Activated naive CD4-positive, alpha-beta T cell treated with anti-CD3 and anti-CD28 coated beads, Interleukin-2, amount 10 ng/mL, durations not matched to agents 7 days and 5 days (primary cell): ENCODE measurements at regions not wholly inside any gene's neighbourhood (a gene's known extent, or its start where the extent isn't known, plus 50 kb on each side); places are given as distances from the start of the nearest gene placed in this dataset.

ENCODE experiments used
- CTCF ChIA-PET: fragments of 350-600 bp; sonication (Branson Sonifier 250); formaldehyde crosslinking; loops from one replicate; lab custom pipeline; 2021; ENCODE audit warnings: antibody characterized with exemption; lab: Charles Lee
- DNase-seq: peaks from one replicate; pipeline ENCODE4 v3.0.0-alpha.2; 2020
- H3K27ac Mint-ChIP-seq: one replicate; pipeline ENCODE4 v1.8.0; 2021; ENCODE audit warnings: mild to moderate bottlenecking, moderate library complexity, mixed read lengths
- H3K27me3 Mint-ChIP-seq: one replicate; pipeline ENCODE4 v1.8.0; 2021; ENCODE audit warnings: mild to moderate bottlenecking, mixed read lengths
- H3K36me3 Mint-ChIP-seq: one replicate; pipeline ENCODE4 v1.8.0; 2021; ENCODE audit warnings: mixed read lengths
- H3K4me1 Mint-ChIP-seq: one replicate; pipeline ENCODE4 v1.8.0; 2021; ENCODE audit warnings: mixed read lengths
- H3K4me3 Mint-ChIP-seq: one replicate; pipeline ENCODE4 v1.8.0; 2021; ENCODE audit warnings: mild to moderate bottlenecking, moderate library complexity, mixed read lengths
- H3K9me3 Mint-ChIP-seq: one replicate; pipeline ENCODE4 v1.8.0; 2021; ENCODE audit warnings: mixed read lengths

GRCh38 chr11:69348414-69349235 is 54.7 kb downstream of the MYEOV start:
- CTCF ChIA-PET, result interaction anchor here (0.5 kb wide), 1 partner anchor 1916 kb away, joined by 3 read pairs; no protein-coding TSS in a partner anchor
- Mint-ChIP-seq H3K4me3 (no peak overlapping the region), H3K4me1 (peaks cover 4% of the 10 kb centered on the region), H3K9me3 (peaks cover 3% of the 10 kb centered on the region), H3K27me3 (peaks cover 13% of the 10 kb centered on the region), H3K27ac (no peak overlapping the region), H3K36me3 (peaks cover 4% of the 10 kb centered on the region)
- DNase-seq, result no peak

GRCh38 chr11:69350040-69350439 is 56.1 kb downstream of the MYEOV start:
- Mint-ChIP-seq H3K4me1 (peaks cover 4% of the 10 kb centered on the region), H3K9me3 (peaks cover 3% of the 10 kb centered on the region), H3K27ac (no peak overlapping the region), H3K4me3 (no peak overlapping the region), H3K27me3 (peaks cover 8% of the 10 kb centered on the region), H3K36me3 (peaks cover 4% of the 10 kb centered on the region)
- CTCF ChIA-PET, result no interaction called here
- no peak for DNase-seq

- DNase-seq, result no peak
- CTCF ChIA-PET, result no interaction called here
- Mint-ChIP-seq H3K4me1 (peaks cover 4% of the 10 kb centered on the region), H3K9me3 (peaks cover 3% of the 10 kb centered on the region), H3K4me3 (no peak overlapping the region), H3K27ac (no peak overlapping the region), H3K27me3 (peaks cover 8% of the 10 kb centered on the region), H3K36me3 (peaks cover 4% of the 10 kb centered on the region)
Observed at GRCh38 chr11:69350596-69350995, 56.6 kb downstream of the MYEOV start.

DNA sequence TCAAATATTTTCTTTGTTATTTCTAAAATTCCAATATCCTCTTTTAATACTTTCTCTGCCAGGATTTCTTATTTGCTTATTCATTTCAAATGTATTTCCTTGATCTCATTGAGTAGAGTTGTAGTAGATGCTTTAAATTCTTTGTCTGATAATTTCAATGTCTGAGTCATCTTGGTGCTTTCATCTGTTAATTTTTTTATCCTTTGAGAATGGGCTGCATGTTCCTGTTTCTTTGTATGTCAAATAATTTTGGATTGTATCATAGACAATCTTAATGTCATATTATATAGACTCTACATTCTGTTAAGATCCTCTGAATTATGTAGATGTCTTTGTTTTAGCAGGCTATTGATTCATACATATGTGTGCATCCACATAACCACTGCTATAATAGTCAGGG is 57.5 kb downstream of the MYEOV start:
- Mint-ChIP-seq H3K27me3 (peaks cover 8% of the 10 kb centered on the region), H3K4me3 (no peak overlapping the region), H3K4me1 (peaks cover 4% of the 10 kb centered on the region), H3K36me3 (peaks cover 4% of the 10 kb centered on the region), H3K9me3 (peaks cover 3% of the 10 kb centered on the region), H3K27ac (no peak overlapping the region)
- no peak for DNase-seq
- CTCF ChIA-PET, result interaction anchor here (0.7 kb wide), 1 partner anchor 59 kb away, joined by 3 read pairs; no protein-coding TSS in a partner anchor

DNA sequence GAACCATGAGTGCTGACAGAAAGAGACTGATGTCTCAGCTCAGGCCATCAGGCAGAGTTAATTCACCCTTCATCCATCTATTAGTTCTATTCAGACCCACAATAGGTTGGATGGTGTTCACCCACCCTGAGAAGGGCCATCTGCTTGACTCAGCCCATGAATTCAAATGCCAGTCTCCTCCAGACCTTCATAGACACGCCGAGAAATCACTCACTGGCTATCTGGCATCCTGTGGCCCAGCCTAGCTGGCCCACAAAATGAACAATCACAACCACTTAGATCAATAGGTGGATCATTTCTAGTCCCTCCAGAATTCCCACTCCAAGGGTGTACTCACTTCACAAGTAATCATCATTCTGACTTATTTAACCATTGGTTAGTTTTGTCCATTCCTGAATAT is 58.2 kb downstream of the MYEOV start:
- Mint-ChIP-seq H3K9me3 (peaks cover 3% of the 10 kb centered on the region), H3K27me3 (peaks cover 8% of the 10 kb centered on the region), H3K4me1 (peaks cover 4% of the 10 kb centered on the region), H3K4me3 (no peak overlapping the region), H3K27ac (no peak overlapping the region), H3K36me3 (peaks cover 4% of the 10 kb centered on the region)
- DNase-seq, result peak; percentile 4
- CTCF ChIA-PET, result interaction anchor here (0.7 kb wide), 1 partner anchor 60 kb away, joined by 3 read pairs; no protein-coding TSS in a partner anchor

- H3K27me3 Mint-ChIP-seq, result peaks cover 8% of the 10 kb centered on the region
- H3K27ac Mint-ChIP-seq, result no peak overlapping the region
- CTCF ChIA-PET, result no interaction called here
- no peak overlapping the region for H3K4me3 Mint-ChIP-seq
- peaks cover 3% of the 10 kb centered on the region for H3K9me3 Mint-ChIP-seq
- peak; percentile 27 for DNase-seq
- peaks cover 4% of the 10 kb centered on the region for H3K36me3 Mint-ChIP-seq
- H3K4me1 Mint-ChIP-seq, result peaks cover 4% of the 10 kb centered on the region
Observed at GRCh38 chr11:69352715-69353319, 58.9 kb downstream of the MYEOV start.

GRCh38 chr11:69353696-69354544 is 60.0 kb downstream of the MYEOV start:
- Mint-ChIP-seq H3K36me3 (peaks cover 2% of the 10 kb centered on the region), H3K9me3 (no peaks in the 10 kb centered on the region), H3K4me1 (peaks cover 4% of the 10 kb centered on the region), H3K4me3 (no peak overlapping the region), H3K27me3 (peaks cover 7% of the 10 kb centered on the region), H3K27ac (no peak overlapping the region)
- DNase-seq, result peak; percentile 13
- CTCF ChIA-PET, result no interaction called here

- H3K36me3 Mint-ChIP-seq, result peaks cover 2% of the 10 kb centered on the region
- peaks cover 7% of the 10 kb centered on the region for H3K27me3 Mint-ChIP-seq
- no peak overlapping the region for H3K27ac Mint-ChIP-seq
- CTCF ChIA-PET, result no interaction called here
- no peak for DNase-seq
- peaks cover under 1% of the 10 kb centered on the region for H3K9me3 Mint-ChIP-seq
- H3K4me3 Mint-ChIP-seq, result no peak overlapping the region
- H3K4me1 Mint-ChIP-seq, result peaks cover 4% of the 10 kb centered on the region
Observed at GRCh38 chr11:69354545-69354897, 60.6 kb downstream of the MYEOV start.

DNA sequence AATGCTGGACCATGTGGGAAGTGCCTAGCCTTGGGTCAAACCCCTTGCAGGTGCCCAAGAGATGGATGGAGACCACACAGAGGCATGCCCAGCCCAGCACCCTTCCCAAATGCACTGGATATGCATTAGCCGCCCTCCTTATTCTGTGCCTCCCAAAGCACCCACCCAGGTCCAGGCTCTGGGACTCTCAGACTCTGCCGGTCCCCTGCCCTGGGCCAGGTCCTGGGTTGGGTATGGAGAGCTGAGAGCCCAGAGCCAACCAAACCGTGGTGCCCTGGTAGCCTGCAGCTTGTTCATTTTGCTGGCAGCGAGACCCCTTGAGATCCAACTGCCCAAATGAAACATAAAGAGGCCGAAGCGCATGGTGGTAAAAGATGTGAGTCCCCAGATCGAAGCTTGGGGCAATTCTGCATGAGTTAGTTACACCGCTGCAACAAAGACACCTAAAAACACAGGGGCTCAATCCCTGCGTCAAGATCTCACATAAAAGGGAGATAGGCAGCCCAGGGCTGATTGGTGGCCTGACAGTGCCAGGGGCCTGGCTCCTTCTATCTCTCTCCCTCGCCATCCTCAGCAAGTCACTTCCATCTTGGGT is 61.5 kb downstream of the MYEOV start:
- peak; percentile 5 for DNase-seq
- H3K27ac Mint-ChIP-seq, result no peak overlapping the region
- H3K9me3 Mint-ChIP-seq, result peaks cover 6% of the 10 kb centered on the region
- peaks cover 7% of the 10 kb centered on the region for H3K27me3 Mint-ChIP-seq
- H3K4me3 Mint-ChIP-seq, result no peak overlapping the region
- peaks cover 4% of the 10 kb centered on the region for H3K4me1 Mint-ChIP-seq
- CTCF ChIA-PET, result no interaction called here
- no peaks in the 10 kb centered on the region for H3K36me3 Mint-ChIP-seq

GRCh38 chr11:69355959-69356702 is 62.2 kb downstream of the MYEOV start:
- no peak overlapping the region for H3K27ac Mint-ChIP-seq
- peaks cover 6% of the 10 kb centered on the region for H3K9me3 Mint-ChIP-seq
- H3K4me1 Mint-ChIP-seq, result peaks cover 4% of the 10 kb centered on the region
- H3K36me3 Mint-ChIP-seq, result no peaks in the 10 kb centered on the region
- peaks cover 7% of the 10 kb centered on the region for H3K27me3 Mint-ChIP-seq
- DNase-seq, result peak; percentile 16
- H3K4me3 Mint-ChIP-seq, result no peak overlapping the region
- CTCF ChIA-PET, result no interaction called here

DNA sequence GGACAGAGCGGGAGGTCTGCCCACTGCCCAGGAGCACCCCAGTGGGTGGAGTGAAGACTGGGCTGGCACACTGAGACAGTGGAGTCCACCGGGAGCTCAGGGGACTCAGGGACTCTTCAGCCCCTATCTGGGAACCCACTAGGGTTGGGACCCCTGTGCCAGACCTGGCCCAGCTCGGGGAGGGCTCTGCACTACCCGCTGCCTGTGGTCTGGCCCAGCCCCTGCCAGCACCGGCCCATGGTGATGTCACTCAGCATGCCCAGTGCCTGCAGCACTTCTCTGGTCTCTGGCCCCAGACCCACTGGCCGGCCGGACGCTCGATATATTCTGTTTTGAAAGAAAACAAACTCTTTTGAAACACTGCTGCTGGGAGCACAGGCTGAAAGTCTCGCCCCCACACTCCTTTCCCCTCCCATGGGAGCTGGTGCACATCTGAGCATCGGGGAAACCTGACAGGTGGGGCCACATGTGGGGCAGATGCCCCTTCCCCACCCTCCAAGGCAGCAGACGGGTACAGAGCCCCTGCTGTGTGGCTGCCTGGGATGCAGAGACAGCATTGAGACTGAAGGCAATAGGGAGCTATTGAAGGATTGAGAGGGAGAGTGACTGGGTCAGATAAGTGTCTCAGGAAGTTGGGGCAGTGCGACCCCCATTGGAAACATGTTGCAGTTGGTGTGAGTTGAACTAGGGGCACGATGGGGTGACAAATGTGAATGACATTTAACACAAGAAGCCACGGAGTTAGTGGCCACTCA is 62.9 kb downstream of the MYEOV start:
- H3K4me1 Mint-ChIP-seq, result peaks cover 4% of the 10 kb centered on the region
- no peak overlapping the region for H3K4me3 Mint-ChIP-seq
- peak; percentile 9 for DNase-seq
- peaks cover 7% of the 10 kb centered on the region for H3K27me3 Mint-ChIP-seq
- no peaks in the 10 kb centered on the region for H3K36me3 Mint-ChIP-seq
- CTCF ChIA-PET, result no interaction called here
- H3K9me3 Mint-ChIP-seq, result peaks cover 6% of the 10 kb centered on the region
- H3K27ac Mint-ChIP-seq, result no peak overlapping the region

DNA sequence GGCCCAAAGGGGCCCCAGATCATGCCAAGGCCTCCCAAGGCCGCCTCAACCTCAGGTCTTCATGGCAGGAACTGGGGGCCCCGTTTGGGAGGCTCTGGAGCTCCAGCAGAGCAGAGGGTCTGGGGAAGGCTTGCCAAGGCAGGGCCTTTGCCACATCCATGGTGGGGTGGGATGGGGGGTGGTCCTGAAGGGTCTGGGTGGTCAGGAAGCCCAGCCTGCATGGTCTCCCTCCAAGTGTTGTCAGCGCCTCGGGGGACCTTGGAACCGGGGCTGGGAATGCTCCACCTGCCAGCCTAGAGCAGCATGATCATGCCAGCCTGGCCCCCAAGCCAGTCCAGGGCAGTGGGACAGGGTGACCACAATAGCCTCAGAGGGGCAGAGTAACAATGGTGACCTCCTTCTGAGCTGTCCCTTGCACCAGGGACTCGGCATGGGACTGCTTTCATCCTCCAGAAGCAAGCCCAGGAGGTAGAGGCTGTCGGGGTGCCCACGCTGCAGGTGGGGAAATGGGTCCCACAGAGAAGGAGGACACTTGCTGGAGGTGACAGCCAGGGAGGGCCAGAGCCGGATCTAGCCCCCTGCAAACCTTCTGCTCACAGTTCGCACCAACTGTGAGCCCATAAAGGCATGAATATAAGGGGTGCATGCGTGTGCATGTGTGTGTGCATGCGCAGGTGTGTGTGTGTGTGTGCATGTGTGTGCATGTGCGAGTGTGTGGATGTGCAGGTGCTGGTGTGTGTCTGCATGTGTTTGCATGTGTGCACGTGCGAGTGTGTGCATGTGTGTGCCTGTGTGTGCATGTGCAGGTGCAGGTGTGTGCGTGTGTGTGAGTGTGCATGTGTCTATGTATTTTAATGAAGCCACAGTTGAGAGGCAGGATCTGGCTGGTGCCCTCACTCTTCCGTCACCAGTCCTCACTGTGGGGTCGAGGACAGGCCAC is 63.8 kb downstream of the MYEOV start:
- DNase-seq, result peak; percentile 4
- peaks cover 2% of the 10 kb centered on the region for H3K4me1 Mint-ChIP-seq
- H3K9me3 Mint-ChIP-seq, result peaks cover 6% of the 10 kb centered on the region
- no peaks in the 10 kb centered on the region for H3K36me3 Mint-ChIP-seq
- no peak overlapping the region for H3K27ac Mint-ChIP-seq
- peaks cover 4% of the 10 kb centered on the region for H3K27me3 Mint-ChIP-seq
- no peak overlapping the region for H3K4me3 Mint-ChIP-seq
- CTCF ChIA-PET, result no interaction called here
